Right cardiac atrium (tissue), 5 donors: ENCODE measurements at regions not wholly inside any gene's neighbourhood (a gene's known extent, or its start where the extent isn't known, plus 50 kb on each side); places are given as distances from the start of the nearest gene placed in this dataset.

Experiments
- ATAC-seq, 2 donors: fragments of 200-7000 bp; cut with Tn5 transposase; one replicate each; pipeline versions ENCODE4 v1.8.0 to v1.9.1; 2020; ENCODE audit warnings: moderate library complexity in 2 of 2, mild to moderate bottlenecking in 1 of 2
- DNase-seq, 3 donors: peaks; one replicate each; pipeline ENCODE4 v3.0.0-alpha.2; 2020
- H3K27ac ChIP-seq: one replicate; pipeline ENCODE4 v1.5.1; 2013; ENCODE audit warnings: mild to moderate bottlenecking, low read length, control low read depth, moderate library complexity
- H3K27me3 ChIP-seq: one replicate; pipeline ENCODE4 v1.6.1; 2013; ENCODE audit not compliant: control insufficient read depth, insufficient read depth
- H3K4me1 ChIP-seq: one replicate; pipeline ENCODE4 v1.6.1; 2013; ENCODE audit warnings: low read length; ENCODE audit not compliant: control insufficient read depth, insufficient read depth
- H3K4me3 ChIP-seq: one replicate; pipeline ENCODE4 v1.5.1; 2013; ENCODE audit warnings: low read length, control low read depth
- H3K9me3 ChIP-seq: one replicate; pipeline ENCODE4 v1.6.1; 2013; ENCODE audit warnings: low read length; ENCODE audit not compliant: control insufficient read depth
- WGBS: extraction: QIAGEN DNeasy Blood & Tissue Kit; methylation state at CpG from one replicate; pipeline ENCODE4 v1.1.7; 2013; 5-methylcytosine and 5-hydroxymethylcytosine counted together
- intact Hi-C, 4 donors: fragments of 100-400 bp; cut with DNase I; formaldehyde crosslinking; loops; one replicate each; pipeline versions ENCODE4 v1.11.0 to v1.14.0; 2022 to 2023
- donor health status: healthy with polysubstance abuse.
- donor health status: DM: no; HTN: yes; CAD: no.
- donor health status: DM: no; HTN: no; CAD: no.
- donor health status: DM: no; HTN: yes; CAD: no; lungs with severe emphysema.
- donor health status: DM: yes; HTN: yes; CAD: no.

DNA sequence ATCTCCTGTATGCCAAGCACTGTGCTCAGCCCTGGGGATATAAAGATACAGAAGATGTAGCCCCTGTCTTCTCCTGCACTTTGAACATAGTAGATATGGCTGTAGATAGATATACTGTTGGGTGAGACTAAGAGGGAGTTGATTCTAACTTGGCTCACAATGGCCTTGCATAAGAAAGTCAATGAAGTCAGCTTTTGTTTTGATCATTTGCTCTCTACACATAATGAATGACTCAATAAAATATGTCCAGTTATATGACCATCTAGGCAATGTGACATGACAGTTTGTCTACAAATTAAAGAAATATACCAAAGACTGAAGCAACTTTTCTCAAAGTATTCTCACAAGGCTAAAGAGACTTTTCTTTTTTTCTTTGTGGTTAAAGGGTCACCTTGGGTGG lies 147.6 kb upstream of the DIPK2B start:
- no peaks in the 10 kb centered on the region for H3K9me3 ChIP-seq
- no peak for DNase-seq
- no peaks in the 10 kb centered on the region for H3K27me3 ChIP-seq
- no peak for ATAC-seq
- H3K27ac ChIP-seq, result no peak overlapping the region
- no peak overlapping the region for H3K4me3 ChIP-seq
- intact Hi-C loops, result no loop called here
- no peaks in the 10 kb centered on the region for H3K4me1 ChIP-seq

DNA sequence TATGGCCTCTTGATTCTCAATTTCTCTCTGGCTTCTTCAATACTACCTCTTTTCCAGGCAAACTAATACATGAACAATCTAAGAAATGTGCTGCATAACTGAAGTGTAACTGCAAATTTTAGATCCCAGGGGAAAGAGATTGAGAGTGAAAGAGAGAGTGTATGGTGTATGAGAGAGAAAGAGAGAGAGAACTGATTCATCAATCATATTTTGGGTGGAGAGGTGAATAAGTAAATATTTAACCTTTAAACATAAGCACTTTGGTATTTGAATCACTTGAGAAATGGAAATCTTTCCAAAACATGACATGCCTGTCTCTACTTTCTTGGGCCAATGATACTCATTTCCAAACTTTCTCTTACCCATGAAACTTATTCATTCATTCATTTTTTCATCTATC lies 147.2 kb upstream of the DIPK2B start:
- Histone ChIP-seq H3K27me3 (no peaks in the 10 kb centered on the region), H3K9me3 (no peaks in the 10 kb centered on the region), H3K4me3 (no peak overlapping the region), H3K4me1 (no peaks in the 10 kb centered on the region), H3K27ac (no peak overlapping the region)
- ATAC-seq (no peak), DNase-seq (no peak)
- intact Hi-C loops, result no loop called here

DNA sequence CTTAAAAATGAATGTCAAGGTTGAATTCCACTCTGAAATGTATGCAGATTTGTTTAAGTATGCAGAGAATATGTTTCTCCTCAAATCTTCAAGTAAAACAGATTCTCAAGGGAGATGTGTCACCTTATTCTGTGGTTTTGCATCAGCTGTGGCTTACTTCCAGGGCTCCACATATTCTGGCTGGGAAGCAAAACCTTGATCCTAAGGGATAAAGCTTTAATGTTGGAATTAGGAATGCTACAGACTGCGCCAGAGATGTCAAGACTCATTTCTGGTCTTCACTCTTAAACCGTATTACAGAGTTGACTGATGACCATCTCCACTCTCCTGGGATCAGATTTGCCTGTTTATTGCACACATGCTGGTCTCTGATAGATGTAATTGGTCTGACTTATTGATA lies 143.9 kb upstream of the DIPK2B start:
- DNase-seq, result no peak
- 76% methylated on average over 2 of the region's 2 CpGs for whole genome bisulfite sequencing
- Histone ChIP-seq H3K4me1 (no peaks in the 10 kb centered on the region), H3K4me3 (no peak overlapping the region), H3K9me3 (no peaks in the 10 kb centered on the region), H3K27me3 (no peaks in the 10 kb centered on the region), H3K27ac (no peak overlapping the region)
- intact Hi-C loops, result no loop called here
- ATAC-seq, result no peak

DNA sequence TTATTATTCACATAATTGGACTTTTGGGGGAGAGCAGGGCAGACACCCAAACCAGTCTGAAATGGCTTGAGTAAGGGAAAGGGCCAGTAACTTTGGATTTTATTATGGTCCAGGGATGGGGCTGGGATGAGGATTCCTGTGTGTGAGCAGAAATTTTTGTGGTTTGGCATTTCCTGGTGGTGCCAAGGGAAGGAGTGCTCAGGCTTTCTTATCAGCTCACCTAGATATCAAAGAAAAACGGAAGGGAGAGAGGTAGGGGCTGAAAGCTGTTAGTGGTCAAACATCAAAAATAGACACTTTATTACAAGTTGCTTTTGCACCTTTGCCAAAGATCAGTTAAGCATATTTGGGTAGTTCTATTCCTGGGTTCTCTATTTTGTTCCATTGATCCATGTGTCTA lies 128.5 kb upstream of the DIPK2B start:
- no peak overlapping the region for H3K27ac ChIP-seq
- no peaks in the 10 kb centered on the region for H3K9me3 ChIP-seq
- intact Hi-C loops, result loop anchor here in 2 of 4 donors (10.0 kb wide), 2 partner anchors 516 to 1076 kb away; no protein-coding TSS in a partner anchor
- DNase-seq (no peak), ATAC-seq (no peak)
- no peaks in the 10 kb centered on the region for H3K27me3 ChIP-seq
- no peaks in the 10 kb centered on the region for H3K4me1 ChIP-seq
- H3K4me3 ChIP-seq, result no peak overlapping the region
- 63% methylated on average over 1 of the region's 1 CpG for WGBS

DNA sequence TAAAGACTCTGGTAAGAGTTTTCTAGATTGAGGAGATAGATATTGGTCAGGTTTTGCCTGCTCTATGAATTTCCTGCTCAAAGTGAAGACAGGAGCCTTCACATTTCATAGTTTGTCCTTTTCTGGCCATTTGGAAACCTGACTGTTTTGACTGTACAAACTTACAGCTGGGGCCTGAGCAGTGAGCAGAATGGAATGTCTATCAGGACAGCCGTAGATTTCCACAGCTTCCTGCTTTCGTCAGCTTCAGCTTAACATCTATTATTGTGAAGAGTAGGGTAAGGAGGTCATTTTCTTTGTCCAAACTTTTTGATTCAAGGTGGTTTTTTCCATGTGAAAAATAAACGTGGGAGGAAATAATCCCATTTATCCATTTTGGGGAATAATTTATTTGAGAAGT lies 124.3 kb upstream of the DIPK2B start:
- intact Hi-C loops, result loop anchor here in 2 of 4 donors (10.0 kb wide), 2 partner anchors 520 to 1080 kb away; no protein-coding TSS in a partner anchor
- Histone ChIP-seq H3K9me3 (no peaks in the 10 kb centered on the region), H3K4me3 (no peak overlapping the region), H3K4me1 (no peaks in the 10 kb centered on the region), H3K27ac (no peak overlapping the region), H3K27me3 (no peaks in the 10 kb centered on the region)
- DNase-seq (no peak), ATAC-seq (no peak)
- WGBS, result 40% methylated on average over 3 of the region's 3 CpGs

DNA sequence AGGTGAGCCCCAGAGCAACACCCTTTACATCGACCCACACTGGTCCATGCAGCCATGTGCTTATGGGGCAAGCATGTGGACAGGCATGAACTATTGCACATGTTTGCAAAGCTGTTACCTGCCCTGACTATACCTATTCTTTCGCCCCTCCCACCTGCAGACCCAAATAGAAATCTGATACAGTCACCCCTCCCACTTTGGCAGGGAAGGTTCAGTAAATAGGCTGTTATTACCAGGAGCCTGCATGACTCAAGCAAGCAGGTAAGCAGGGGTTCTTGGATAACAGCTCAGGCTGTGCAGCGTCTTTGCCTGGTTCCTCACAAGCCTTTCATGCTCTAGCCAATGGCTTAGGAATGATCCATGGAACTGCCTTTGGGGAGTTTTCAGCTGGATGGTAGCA lies 122.7 kb upstream of the DIPK2B start:
- WGBS, result 93% methylated on average over 3 of the region's 3 CpGs
- no peaks in the 10 kb centered on the region for H3K9me3 ChIP-seq
- no peaks in the 10 kb centered on the region for H3K4me1 ChIP-seq
- no peaks in the 10 kb centered on the region for H3K27me3 ChIP-seq
- H3K4me3 ChIP-seq, result no peak overlapping the region
- DNase-seq, result no peak
- no peak for ATAC-seq
- intact Hi-C loops, result loop anchor here in 2 of 4 donors (10.0 kb wide), 2 partner anchors 521 to 1081 kb away; no protein-coding TSS in a partner anchor
- no peak overlapping the region for H3K27ac ChIP-seq

DNA sequence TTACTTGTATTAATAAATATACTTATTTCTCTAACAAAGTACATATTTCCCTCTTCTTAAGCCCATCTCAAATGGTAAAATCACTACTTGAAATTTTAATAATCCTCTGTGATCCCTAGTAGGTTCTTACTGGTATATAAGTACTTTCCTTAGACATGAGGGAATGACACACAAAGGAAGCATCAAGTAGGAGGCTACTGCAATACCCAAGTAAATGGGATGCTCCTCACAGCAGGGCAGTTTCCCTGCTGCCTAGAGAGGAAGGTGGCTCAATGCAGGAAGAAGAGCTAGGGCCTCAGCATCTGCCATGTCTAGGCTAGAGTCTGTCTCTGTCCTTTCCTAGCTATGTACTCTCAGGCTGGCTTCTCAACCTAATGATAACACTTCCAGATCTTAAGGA lies 122.1 kb upstream of the DIPK2B start:
- no peaks in the 10 kb centered on the region for H3K27me3 ChIP-seq
- H3K4me1 ChIP-seq, result no peaks in the 10 kb centered on the region
- ATAC-seq, result no peak
- H3K4me3 ChIP-seq, result no peak overlapping the region
- intact Hi-C loops, result loop anchor here in 2 of 4 donors (10.0 kb wide), 2 partner anchors 522 to 1082 kb away; no protein-coding TSS in a partner anchor
- no peak for DNase-seq
- H3K27ac ChIP-seq, result no peak overlapping the region
- no peaks in the 10 kb centered on the region for H3K9me3 ChIP-seq

DNA sequence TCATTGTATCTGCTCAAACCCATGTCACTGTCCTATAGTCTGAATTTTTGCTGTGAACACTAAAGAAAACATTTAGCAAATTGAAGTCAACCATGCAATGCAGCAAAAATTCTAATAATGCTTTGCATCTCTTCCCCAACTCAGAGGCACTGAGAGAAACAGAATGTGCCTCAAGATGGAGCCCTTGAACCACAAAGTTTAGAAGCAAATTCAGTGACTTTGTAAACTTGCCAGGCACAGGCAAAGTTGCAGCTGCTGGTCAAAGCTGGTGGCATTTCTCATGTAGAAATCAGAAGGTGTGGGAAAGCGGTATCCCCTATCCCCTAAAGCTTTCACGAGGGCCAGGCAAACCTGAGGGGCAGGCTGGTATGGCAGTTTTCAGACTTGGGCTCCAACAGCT lies 121.7 kb upstream of the DIPK2B start:
- DNase-seq (peak in 2 of 3 donors; percentile 14 to 28), ATAC-seq (no peak)
- no peak overlapping the region for H3K4me3 ChIP-seq
- 24% methylated on average over 2 of the region's 2 CpGs for WGBS
- H3K27me3 ChIP-seq, result no peaks in the 10 kb centered on the region
- intact Hi-C loops, result loop anchor here in 2 of 4 donors (10.0 kb wide), 2 partner anchors 522 to 1082 kb away; no protein-coding TSS in a partner anchor
- H3K4me1 ChIP-seq, result no peaks in the 10 kb centered on the region
- H3K27ac ChIP-seq, result no peak overlapping the region
- H3K9me3 ChIP-seq, result no peaks in the 10 kb centered on the region

DNA sequence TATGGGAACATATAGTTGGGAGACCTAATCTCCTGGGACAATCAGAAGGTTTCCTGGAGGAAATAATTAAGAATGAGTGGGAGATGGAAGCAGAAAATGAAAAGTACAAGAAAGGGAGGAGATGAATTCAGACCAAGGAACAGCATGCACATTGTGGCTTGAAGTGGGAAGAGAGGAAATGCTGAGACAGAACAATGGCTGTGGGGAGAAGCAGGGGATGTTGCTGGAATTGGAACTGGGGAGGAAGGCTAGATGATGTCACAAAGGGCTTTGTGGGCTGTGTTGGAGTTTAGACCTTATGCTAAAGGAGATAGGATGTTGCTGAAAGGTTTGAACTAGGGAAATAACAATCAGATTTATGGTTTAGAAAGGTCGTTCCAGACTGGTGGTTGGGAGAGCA lies 119.5 kb upstream of the DIPK2B start:
- Histone ChIP-seq H3K9me3 (no peaks in the 10 kb centered on the region), H3K4me3 (no peak overlapping the region), H3K27me3 (no peaks in the 10 kb centered on the region), H3K4me1 (no peaks in the 10 kb centered on the region), H3K27ac (no peak overlapping the region)
- no peak for ATAC-seq
- intact Hi-C loops, result loop anchor here in 2 of 4 donors (10.0 kb wide), 2 partner anchors 525 to 1085 kb away; no protein-coding TSS in a partner anchor
- WGBS, result 66% methylated on average over 1 of the region's 1 CpG
- no peak for DNase-seq

DNA sequence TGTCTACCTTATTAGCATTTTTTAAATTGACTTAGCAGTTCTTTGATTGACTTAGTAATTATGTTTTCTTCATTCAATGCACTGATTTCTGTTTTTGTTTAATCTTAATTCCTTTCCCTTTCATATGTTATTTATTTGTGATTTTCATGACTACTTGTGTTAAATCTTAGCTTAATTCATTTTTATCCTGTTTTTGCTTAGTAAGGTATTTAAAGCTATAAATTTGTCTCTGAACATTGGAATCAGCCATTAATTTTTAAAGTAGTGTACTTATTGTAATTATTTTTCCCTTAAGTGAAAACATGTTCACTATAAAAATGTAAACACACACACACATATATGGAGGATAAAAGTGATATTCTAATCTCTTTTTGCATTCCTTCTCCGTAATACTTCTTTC lies 109.1 kb upstream of the DIPK2B start:
- DNase-seq (no peak), ATAC-seq (no peak)
- 77% methylated on average over 1 of the region's 1 CpG for WGBS
- intact Hi-C loops, result no loop called here
- no peak overlapping the region for H3K27ac ChIP-seq
- no peaks in the 10 kb centered on the region for H3K27me3 ChIP-seq
- no peak overlapping the region for H3K4me3 ChIP-seq
- no peaks in the 10 kb centered on the region for H3K9me3 ChIP-seq
- H3K4me1 ChIP-seq, result no peaks in the 10 kb centered on the region

DNA sequence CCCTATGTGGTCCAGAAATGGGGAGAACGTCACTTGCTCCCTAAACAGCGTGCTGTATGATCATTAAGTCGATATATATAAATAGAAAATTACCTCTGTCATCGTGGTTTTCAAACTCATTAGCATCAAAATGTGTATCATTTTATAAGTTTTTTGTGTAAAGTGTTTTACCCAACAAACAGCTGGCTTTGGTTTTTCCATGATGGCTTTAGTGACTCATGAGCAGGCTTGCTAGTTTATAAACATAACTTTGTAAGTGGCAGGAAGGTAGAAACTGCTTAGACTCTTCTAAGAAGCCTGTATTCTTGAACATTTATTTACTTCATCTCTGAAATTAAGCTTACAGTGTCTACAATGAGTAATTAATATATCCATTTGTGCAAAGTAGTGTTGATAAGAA lies 108.4 kb upstream of the DIPK2B start:
- intact Hi-C loops, result no loop called here
- Histone ChIP-seq H3K27ac (no peak overlapping the region), H3K27me3 (no peaks in the 10 kb centered on the region), H3K4me1 (no peaks in the 10 kb centered on the region), H3K4me3 (no peak overlapping the region), H3K9me3 (no peaks in the 10 kb centered on the region)
- 90% methylated on average over 4 of the region's 4 CpGs for WGBS
- no peak for DNase-seq
- ATAC-seq, result no peak

DNA sequence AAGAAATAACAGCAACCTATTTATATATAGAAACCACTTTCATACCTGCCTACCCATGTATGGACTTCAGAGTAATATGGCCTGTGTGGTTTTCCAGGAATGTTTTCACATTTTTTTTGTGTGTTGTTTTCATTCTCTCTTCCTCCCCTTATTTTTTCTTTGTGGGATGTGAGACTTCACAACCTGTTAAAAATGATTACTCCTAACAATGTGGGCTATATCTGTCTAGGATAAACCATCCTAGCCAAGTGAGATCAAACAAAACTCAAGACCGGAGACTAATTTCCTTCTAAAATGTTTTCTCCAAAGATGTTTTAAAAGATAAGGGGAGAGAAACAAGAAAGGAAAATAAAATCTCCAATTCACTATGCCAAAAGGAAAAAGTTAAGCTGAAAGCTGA lies 106.1 kb upstream of the DIPK2B start:
- no peak for DNase-seq
- ATAC-seq, result no peak
- no peak overlapping the region for H3K4me3 ChIP-seq
- WGBS, result 58% methylated on average over 1 of the region's 1 CpG
- no peaks in the 10 kb centered on the region for H3K4me1 ChIP-seq
- no peaks in the 10 kb centered on the region for H3K9me3 ChIP-seq
- no peak overlapping the region for H3K27ac ChIP-seq
- intact Hi-C loops, result no loop called here
- no peaks in the 10 kb centered on the region for H3K27me3 ChIP-seq
